HG02759 (cell line): ENCODE measurements at regions not wholly inside any gene's neighbourhood (a gene's known extent, or its start where the extent isn't known, plus 50 kb on each side); places are given as distances from the start of the nearest gene placed in this dataset.

ENCODE experiments used
- ATAC-seq: cut with Tn5 transposase; IDR thresholded peaks from one replicate; pipeline ENCODE4 v1.9.1; 2021; ENCODE audit warnings: mild to moderate bottlenecking, moderate library complexity; ENCODE audit not compliant: unreplicated experiment

DNA sequence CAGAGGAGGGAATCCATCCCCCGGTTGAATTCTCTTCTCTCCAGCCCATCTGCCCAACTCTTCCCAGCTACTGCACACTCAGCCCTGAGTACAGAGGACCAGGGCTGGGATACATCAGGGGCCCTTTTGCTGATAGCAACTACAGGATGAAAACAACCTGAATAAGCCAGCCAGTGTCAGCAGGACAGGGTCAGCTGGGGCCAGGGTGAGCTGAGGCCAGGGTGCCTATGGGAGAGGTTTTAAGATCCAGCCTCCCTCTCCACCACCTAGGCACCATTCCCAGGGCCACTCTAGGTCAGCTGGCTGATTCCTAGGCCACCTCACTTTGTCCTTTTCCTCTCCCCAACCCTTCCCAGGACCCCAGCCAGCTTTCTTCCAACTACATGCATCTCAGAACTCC is 83.8 kb downstream of the MRPL46 start:
- ATAC-seq = no peak

DNA sequence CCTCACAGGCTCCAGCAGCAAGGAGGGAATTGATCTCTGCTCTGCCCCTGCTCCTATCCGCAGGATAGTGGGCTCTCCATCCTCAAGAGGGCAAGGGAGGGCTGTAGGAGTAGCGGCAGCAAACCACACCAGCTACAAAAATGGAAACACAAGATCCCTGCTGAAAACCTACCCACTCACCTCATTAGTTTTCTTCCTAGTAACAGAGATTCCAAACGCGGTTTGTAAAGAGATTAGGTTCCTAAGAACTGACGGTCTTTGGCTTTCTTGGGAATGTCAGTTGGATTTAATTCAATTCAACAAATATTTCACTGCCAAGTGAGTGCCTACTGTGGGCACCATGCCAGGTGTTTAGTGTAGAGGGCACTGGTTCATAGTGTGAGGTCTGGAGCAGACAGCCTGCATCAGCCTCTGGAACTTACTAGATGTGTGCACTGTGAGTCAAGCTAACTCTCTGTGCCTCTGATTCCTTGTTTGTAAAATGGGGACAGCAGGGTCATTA is 84.7 kb downstream of the MRPL46 start:
- no peak for ATAC-seq

DNA sequence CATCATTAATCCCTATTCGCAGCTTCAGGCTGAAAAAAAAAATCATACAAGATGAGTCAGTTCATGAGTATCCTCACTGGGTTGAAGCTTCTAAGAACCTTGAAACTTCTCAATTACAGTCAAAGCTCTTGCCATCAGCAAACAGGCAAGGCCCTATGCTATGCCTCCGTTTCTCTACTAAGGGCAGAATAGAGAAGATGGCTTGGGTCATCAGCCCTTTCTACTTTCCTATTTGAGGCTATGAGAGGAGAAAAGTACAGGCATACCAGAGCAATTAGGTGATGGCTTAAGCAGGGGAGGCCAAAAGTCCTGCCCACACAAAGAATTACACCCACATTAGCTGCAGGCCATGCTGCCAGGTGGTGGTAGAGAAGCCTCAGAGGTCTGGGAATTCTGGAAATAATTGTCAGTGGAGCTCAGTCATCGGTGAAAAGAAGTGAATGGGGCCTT is 89.0 kb downstream of the MRPL46 start:
- ATAC-seq = no peak

DNA sequence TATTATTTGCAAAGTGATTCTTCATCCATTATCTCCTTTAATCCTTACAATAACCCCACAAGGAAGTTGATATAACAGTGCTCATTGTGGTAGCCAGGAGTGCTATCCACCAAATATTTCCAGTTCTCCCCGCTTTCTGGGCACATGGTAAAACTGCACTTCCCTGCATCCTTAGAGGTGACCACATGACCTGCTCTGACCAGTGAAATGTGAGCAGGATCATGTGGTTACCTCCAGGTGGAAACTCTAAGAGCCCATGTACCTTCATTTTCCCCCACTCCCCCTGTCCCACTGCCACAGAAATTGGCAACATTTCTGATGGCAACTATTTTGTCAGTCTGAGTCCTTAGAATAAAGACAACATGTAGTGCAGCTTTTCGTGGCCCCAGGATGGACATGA is 89.7 kb downstream of the MRPL46 start:
- no peak for ATAC-seq

DNA sequence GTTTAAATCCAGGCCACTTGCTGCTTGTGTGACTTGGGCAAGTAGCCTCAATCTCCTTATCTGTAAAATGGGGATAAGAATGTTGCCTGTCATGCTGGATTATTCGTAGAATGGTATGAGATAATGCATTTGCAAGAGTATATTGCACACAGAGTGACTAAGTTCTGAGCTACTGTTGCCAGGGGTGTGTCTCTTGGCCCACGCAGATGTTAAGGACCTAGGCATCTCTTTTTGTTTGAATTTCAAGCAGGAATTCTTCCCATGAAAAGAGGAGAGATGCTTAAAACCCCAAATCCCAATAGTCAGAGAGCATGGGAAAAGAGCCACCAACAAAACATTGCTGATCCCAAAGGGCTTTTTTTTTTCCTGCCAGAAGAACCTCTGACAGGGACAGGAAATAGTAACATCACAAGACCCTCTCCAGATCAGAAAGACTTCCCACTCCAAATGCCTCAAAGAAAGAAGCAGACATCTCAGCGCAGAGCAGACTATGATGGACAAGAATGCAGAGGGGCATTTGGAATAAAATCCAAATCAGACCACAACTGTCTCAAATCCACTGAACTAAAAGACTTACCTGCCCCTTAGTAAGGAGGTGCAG is 90.5 kb downstream of the MRPL46 start:
- ATAC-seq = no peak

DNA sequence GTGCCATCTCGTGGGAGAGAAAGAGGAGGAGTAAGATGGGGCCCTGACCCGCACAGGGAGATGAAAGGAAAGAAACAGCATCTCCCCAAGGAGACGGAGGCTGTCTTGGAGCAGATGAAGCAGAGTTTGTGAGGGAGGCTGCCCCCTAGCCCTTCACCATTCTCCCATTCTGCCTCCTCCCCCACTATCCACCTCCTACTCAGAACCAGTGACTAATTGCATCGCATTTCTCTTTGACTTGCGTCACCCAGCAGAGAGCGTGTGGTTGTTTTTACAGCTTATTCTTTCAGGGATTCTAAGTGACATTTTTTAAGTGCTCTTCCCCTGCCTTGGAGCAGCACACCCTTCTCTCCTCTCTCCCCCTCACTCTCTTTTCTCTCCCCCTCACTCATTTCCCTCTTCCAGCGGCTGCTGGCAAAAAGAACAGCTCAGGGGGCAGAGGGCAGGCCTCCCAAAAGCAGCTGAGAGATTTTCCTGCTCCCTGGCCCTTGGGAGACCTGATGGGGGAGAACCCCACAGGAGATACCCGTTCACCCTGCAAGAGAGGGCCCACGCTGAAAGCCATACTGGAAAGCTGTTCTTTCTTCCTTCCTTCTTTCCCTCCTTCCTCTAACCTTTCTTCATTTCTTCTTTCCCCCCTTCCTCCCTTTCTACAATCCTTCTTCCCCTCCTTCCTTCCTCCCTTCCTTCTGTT is 91.8 kb downstream of the MRPL46 start:
- no peak for ATAC-seq

DNA sequence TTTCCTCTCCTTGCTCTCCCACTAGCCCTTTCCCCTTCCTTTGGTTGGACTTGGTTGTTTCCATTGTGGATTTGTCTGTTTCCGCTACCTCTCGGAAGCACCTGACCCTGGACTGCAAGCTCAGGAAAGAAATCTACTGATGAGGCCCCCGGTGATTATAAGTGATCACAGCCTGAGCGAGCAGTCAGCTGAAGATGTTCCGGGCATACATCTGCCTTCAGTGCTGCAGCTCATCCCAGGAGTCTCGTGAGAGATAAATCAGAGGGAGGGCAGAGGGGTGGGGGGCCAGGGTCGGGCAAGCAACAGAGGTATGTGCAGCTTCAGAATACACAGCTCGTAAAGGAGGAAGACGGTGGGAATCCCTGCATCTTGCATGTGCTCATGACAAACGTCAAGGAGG is 102.1 kb downstream of the MRPL46 start:
- ATAC-seq = no peak

DNA sequence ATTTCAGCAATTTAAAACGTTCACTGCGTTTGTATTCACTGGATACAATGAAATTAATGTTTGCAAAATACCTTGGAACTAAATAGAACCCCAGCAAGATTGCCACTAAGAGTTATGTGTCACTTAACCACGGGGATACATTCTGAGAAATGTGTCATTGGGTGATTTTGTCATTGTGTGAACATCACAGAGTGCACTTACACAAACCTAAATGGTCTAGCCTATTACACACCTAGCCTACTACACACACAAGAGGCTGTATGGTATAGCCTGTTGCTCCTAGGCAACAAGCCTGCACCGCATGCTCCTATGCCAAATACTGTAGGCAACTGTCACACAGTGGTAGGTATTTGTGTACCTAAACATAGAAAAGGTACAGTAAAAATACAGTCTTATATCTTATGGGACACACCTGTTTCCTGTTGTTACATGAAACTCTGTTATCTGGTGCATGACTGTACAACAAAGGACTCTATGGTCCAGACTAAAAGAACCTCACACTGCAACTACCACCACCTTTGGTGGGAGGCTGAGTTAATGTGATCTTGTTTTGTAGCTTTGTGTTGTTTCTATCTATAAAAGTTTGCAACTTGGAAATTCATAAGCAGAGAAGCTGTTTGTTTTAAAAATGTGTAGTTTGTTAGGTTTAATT is 92.2 kb upstream of the NTRK3 start:
- ATAC-seq = no peak

DNA sequence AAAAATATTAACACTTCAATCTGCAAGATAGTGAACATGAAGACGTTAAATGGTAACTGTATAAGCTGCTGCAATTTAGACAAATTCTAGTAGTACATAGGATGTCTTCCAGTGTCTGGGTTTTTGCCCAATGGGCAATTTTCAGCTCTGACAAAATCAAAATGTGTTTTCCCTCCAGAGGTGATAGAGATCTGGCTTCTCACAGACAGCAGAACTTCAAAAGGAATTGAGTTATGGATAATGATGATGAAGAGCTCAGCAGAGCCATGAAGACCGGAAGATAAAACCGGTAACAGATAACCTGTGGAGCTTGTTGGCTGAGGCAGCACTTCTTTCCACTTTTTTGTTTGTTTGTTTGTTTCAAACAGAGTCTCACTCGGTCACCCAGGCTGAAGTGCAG is 89.4 kb upstream of the NTRK3 start:
- no peak for ATAC-seq

DNA sequence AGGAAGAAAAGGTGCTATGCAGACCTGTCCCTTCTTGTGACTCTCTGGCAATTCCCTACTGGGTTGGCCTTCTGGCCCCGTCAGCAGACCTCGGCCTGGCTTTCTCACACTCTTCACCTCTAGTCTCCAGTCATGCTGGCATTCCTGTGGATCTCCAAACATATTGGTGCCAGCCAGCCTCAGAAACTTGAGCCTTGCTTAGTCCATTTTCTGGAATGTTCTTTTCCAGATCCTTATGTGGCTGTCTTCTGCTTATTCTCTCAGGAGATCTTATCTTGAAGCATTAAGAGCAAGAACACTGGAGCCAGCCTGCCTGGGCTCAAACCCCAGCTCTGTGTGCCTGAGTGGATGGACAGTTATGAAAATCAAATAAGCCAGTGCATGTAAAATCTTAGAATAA is 88.2 kb upstream of the NTRK3 start:
- ATAC-seq = no peak

DNA sequence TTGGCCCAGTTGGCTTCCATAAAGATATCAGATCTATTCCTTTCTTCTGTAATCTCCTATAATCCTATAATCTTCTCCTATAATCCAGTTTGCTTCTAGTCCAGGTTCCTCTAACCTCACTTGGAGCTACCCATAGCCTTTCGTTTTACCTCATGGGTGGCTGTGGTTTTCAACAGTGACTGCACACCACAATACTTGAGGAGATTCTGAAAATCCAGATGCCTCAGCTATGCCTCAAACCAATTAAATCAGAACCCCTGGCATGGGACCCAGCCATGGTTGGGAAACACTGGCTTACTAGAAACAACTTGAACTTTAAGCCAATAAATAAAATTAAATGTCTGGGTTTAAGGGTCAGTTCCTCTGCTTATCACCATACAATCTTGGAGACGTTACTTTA is 86.1 kb upstream of the NTRK3 start:
- ATAC-seq = no peak

DNA sequence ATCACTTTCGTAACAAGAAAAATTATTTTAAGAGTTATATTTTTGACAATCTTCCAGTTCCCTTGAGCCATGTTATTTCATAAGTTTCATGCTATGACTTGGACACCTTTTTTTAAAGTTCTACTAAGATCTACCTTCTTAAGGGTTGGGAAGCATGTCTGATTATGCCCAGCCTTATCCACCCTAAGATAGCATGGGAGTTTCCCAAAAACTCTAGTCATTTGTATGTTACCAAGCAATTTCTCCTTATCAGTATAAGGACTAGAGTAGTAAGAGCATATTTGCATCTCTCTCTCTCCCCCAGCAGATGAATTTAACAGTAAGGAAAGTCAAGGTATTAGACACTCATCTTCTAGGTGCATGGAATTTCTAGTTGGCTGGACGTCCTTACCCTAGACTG is 85.1 kb upstream of the NTRK3 start:
- ATAC-seq = no peak

DNA sequence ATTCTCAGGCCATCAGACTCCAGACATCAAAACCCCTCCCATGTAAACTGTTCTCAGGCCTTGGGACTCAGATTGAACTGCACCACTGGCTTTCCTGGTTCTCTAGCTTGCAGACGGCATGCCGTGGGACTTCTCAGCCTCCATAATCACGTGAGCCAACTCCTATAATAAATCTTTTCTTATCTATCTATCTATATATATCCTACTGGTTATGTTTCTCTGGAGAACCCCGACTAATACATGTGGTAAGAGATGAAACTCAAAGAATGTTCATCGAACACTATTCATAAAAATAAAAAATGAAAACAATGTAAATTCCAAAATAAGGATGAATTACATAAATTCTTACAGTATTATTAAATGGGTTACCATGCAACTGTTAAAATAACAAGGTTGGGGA is 84.5 kb upstream of the NTRK3 start:
- ATAC-seq = no peak

DNA sequence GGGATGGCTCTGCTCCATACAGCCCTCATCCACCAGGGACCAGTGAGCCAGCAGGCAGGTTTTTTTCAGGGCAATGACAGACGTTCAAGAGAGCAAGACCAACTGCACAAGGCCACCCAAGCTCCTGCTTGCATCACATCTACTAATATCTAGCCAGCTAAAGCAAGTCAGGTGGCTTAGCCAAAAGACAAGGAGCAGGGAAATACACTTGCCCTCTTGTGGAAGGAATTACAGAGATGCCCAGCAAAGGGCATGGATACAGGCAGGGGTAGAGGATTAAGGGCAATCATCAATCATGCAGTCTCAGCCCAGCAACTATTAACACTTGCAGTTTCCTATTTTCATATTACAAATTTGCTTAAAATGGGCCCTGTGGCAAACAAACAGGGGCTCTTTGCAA is 81.5 kb upstream of the NTRK3 start:
- ATAC-seq = no peak

DNA sequence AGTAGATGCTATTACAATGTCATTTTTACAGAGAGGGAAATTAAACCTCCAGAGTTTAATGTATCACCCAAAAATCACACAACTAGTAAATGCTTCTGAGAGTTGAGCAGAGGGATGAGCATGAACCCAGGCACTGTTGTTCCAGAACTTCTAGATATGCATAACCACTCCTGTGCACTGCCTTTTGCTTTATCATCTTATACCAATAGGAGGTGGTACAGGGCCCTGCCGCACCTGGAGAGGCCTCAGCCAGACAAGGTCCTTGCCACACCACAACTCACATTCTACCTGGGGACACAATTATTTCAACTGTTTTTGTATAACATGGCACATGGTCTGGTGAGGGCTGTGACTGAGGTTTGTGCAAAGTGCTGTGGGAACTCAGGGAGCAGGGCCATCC is 78.5 kb upstream of the NTRK3 start:
- ATAC-seq = no peak

DNA sequence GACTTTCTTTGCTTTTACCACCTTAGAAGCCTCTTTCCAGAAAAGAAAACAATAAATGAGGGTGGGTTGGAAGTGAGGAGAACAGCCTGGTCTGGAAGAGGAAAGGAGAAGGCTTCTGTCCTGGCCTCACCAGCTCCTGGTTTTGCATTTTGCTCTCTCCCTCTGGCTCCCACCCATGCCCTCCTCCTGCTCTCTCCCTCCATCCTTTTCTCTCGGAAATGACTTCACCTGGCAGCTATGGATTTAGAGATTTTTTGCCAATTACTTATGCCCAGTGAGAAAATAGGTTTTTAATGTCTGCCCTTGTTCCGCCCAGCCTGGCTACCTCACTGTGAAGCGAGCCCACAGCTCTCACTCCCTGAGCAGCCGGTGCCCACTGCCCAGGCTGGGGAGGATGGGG is 77.9 kb upstream of the NTRK3 start:
- no peak for ATAC-seq

DNA sequence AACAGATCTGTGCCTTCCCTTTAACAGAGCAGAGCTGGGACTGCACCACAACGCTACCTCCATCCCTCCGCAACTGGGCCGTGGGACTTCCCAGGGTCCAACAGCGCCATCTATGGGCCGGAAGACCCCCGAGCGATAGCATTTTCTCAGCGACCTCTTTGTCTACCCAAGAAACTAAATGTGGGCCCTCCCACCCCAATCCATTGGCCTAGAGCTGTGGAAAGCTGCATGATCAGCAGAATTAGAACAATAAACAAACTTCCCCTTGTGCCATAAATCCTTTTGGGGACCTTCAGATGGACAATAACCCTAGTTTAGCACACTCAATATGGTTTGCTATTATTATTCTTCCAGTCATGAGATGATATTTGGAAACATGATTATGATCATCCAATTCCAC is 74.8 kb upstream of the NTRK3 start:
- ATAC-seq = peak; percentile 81

DNA sequence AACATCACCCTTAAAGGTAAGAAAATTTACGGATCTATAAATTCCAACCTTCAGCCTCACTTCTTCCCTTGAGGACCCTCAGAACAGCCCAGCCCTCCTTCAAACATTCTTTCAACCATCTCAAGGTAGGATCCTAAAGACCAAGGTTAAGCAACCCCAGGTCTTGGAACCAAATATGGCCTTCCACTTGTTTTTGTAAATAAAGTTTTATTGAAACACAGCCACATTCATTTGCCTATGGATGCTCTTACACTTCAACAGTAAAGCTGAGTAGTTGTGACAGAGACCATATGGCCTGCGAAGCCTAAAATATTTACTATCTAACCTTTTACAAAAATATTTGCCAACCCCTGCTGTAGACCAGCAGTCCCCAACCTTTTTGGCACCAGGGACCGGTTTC is 70.4 kb upstream of the NTRK3 start:
- no peak for ATAC-seq

DNA sequence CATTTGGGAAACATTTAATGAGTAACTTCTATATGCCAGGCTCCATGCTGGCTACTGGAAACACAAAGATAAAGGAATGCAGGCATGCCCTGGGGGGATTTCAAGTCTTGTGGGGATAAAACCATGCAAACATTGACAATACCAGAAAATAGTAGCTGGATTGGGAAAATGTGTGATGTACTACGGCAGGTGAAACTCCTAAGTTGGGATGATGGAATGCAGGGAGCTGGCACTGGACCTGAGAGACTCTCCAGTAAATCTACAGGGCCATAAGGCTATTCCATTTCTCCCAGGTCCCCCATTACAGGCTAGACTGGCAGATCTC is 68.2 kb upstream of the NTRK3 start:
- no peak for ATAC-seq

DNA sequence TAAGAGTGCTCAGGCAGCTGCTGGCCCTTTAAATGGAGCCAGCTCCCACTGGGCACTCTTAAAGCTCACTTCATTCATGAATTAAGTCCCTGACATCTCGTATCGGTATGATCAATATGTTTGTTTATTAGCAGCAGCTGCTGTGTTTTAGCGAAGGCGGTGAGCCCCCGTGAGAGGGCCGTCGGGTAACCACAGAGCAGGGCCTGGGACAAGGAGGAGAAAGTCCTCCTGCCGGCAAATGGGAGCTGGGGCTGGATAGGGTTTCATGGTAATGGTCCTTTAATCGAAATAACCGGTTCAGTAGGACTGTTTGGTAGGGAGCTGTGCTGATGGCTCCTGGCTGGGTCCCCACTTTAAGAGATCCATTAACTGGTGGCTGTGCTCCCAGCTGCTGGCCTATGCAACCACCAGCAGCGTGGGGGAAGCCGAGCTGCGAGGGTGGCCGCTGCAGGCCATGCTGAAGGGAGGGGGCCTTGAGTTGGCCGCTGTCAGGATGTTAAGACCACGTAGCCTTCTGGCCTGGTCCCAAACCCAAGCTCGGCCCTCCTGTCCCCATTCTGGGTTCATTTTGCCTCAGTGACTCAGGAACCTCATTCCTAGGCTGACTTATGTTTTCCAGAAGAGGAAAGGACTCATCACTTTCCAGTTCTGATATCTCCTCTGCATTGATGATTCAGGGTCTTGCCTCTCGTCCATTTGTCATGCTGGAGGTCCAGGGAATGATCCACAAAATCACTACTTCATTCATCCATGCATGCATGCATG is 67.6 kb upstream of the NTRK3 start:
- ATAC-seq = no peak

DNA sequence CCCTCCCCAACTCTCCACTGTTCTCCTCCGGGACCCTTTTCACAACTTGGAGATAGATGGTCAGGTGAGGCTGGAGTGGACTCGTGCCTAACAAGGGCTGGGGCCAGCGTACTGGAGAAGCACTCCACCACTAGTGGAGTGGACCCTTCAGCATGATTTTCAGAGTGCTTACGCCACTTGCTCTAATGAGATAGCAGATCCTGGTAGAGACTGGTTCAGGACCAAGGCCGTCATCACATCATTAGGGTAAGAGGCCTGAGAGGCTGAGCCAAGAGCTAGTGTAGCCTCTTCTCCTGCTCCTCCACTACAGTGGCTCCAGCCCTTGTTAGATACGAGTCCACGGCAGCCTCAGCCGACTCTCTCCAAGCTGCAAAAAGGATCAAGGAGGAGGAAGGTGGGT is 66.9 kb upstream of the NTRK3 start:
- no peak for ATAC-seq

DNA sequence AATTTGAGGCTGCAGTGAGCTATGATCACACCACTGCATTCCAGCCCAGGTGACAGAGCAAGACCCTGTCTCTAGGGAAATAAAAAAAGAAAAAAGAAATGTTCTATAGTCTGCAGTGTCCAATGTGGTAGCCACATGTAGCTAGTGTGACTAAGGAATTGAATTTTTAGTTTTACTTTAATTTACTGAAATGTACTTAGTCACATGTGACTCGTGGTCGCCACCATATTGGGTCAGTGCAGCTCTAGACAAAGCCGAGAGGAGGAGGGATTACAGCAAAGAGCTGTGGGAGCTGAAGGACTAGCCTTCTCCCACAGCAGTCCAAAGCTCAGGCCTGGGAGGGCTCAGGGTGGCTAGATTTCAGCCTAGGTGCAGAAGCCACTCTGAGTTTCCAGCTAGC is 65.9 kb upstream of the NTRK3 start:
- ATAC-seq = no peak
